HepG2 (cell line): ENCODE measurements at regions not wholly inside any gene's neighbourhood (a gene's known extent, or its start where the extent isn't known, plus 50 kb on each side); places are given as distances from the start of the nearest gene placed in this dataset.

Experiments used
- ATAC-seq: fragments of 200-7000 bp; cut with Tn5 transposase; 3 replicates; pipeline ENCODE4 v1.9.1; 2020; ENCODE audit warnings: mild to moderate bottlenecking, moderate library complexity
- BruUV-seq: library from RNA; stranded (reverse); fragments of 400-500 nt; replicated peaks from 2 replicates; lab custom pipeline; 2021; lab: Mats Ljungman, UMichigan
- CTCF ChIA-PET: fragments of 300-600 bp; formaldehyde crosslinking; extraction: SDS; loops from one replicate; lab custom pipeline; 2021; ENCODE audit warnings: low total read pairs, inconsistent platforms, low intra/inter-chr PET ratio; lab: Yijun Ruan, JAX
- POLR2A ChIA-PET: fragments of 350-600 bp; sonication (Branson Sonifier 250); formaldehyde crosslinking; loops from one replicate; lab custom pipeline; 2020; ENCODE audit warnings: antibody characterized with exemption, inconsistent platforms; lab: Yijun Ruan, JAX
- DNase-seq: peaks from one replicate; pipeline ENCODE4 v3.0.0-alpha.2; 2015; ENCODE audit warnings: low spot score
- FAIRE-seq: peaks from 3 replicates; lab custom pipeline; 2011; peaks lifted over from hg19 to GRCh38; lab: Jason Lieb, UNC
- H2AFZ ChIP-seq: one replicate; pipeline ENCODE4 v1.6.1; 2011; ENCODE audit warnings: low read length, inconsistent platforms
- H3K27ac ChIP-seq: fragments of 300-600 bp; 3 replicates; pipeline ENCODE4 v1.8.0; 2011; ENCODE audit warnings: mixed run types, mild to moderate bottlenecking, mixed read lengths, low read length, inconsistent platforms; ENCODE audit not compliant: insufficient read depth; ENCODE audit errors: extremely low read length
- H3K27me3 ChIP-seq, 2 experiments: fragments of 200-600 bp in 1 of 2; 2 replicates in 1 of 2; 3 replicates in 1 of 2; pipeline versions ENCODE4 v1.6.0 to v1.8.0; 2011; ENCODE audit warnings: low read length in 2 of 2, mild to moderate bottlenecking in 2 of 2, moderate library complexity in 2 of 2, inconsistent platforms in 1 of 2; ENCODE audit not compliant: insufficient read depth in 2 of 2, control insufficient read depth in 1 of 2
- H3K36me3 ChIP-seq, 2 experiments: fragments of 200-600 bp in 1 of 2; replicated peaks in 1 of 2; 2 replicates in 1 of 2; 3 replicates in 1 of 2; pipeline versions ENCODE4 v1.5.1 to v1.8.0; 2011; ENCODE audit warnings: low read length in 2 of 2, inconsistent platforms in 1 of 2; ENCODE audit not compliant: insufficient read depth in 2 of 2, control insufficient read depth in 1 of 2
- H3K4me1 ChIP-seq: 2 replicates; pipeline ENCODE4 v1.5.1; 2012; ENCODE audit warnings: low read length, inconsistent platforms; ENCODE audit not compliant: insufficient read depth
- H3K4me2 ChIP-seq: 2 replicates; pipeline ENCODE4 v1.6.0; 2011; ENCODE audit warnings: low read depth, low read length, inconsistent platforms
- H3K4me3 ChIP-seq, 3 experiments: fragments of 200-600 bp in 1 of 3; sonication (generic), shearing (Covaris generic) in 1 of 3; replicated peaks in 1 of 3; 2 replicates each; pipeline ENCODE4 v1.5.1; 2011 to 2016; ENCODE audit warnings: low read length in 3 of 3, inconsistent platforms in 2 of 3, low read depth in 2 of 3, mild to moderate bottlenecking in 2 of 3, control low read depth in 1 of 3, mixed read lengths in 1 of 3; ENCODE audit not compliant: insufficient read depth in 1 of 3
- H3K79me2 ChIP-seq: one replicate; pipeline ENCODE4 v1.6.1; 2011; ENCODE audit warnings: low read length, inconsistent platforms; ENCODE audit not compliant: insufficient read depth
- H3K9ac ChIP-seq: 2 replicates; pipeline ENCODE4 v1.6.0; 2011; ENCODE audit warnings: mild to moderate bottlenecking, low read depth, low read length, inconsistent platforms; ENCODE audit not compliant: insufficient read depth
- H3K9me3 ChIP-seq: 2 replicates; pipeline ENCODE4 v1.5.1; 2012; ENCODE audit warnings: mild to moderate bottlenecking, low read length
- H4K20me1 ChIP-seq: 2 replicates; pipeline ENCODE4 v1.6.0; 2011; ENCODE audit warnings: inconsistent platforms, mild to moderate bottlenecking, low read length, moderate library complexity; ENCODE audit not compliant: insufficient read depth
- CBX5 ChIP-seq: sonication (generic); formaldehyde crosslinking; IDR thresholded peaks from 2 replicates; pipeline ENCODE4 v1.4.0; 2020; ENCODE audit warnings: missing genetic modification reagents, borderline replicate concordance
- CENPX ChIP-seq: sonication (generic); formaldehyde crosslinking; IDR thresholded peaks from 2 replicates; pipeline ENCODE4 v1.9.0; 2021; ENCODE audit warnings: mild to moderate bottlenecking, missing genetic modification reagents, moderate library complexity
- ETV6 ChIP-seq: sonication (generic); formaldehyde crosslinking; conservative IDR thresholded peaks from 2 replicates; pipeline ENCODE4 v1.4.0; 2020; ENCODE audit warnings: missing genetic modification reagents
- IKZF1 ChIP-seq: fragments of 450-650 bp; IDR thresholded peaks from 2 replicates; pipeline ENCODE4 v1.7.1; 2016
- JUND ChIP-seq: sonication (generic); formaldehyde crosslinking; IDR thresholded peaks from 2 replicates; pipeline ENCODE4 v1.8.0; 2022; ENCODE audit warnings: mild to moderate bottlenecking, missing genetic modification reagents
- KLF6 ChIP-seq: IDR thresholded peaks from 2 replicates; pipeline ENCODE4 v1.8.0; 2016; ENCODE audit warnings: missing biosample characterization, missing genetic modification reagents
- MTA3 ChIP-seq: sonication (generic); formaldehyde crosslinking; IDR thresholded peaks from 2 replicates; pipeline ENCODE4 v1.4.0; 2020; ENCODE audit warnings: missing genetic modification reagents
- POGK ChIP-seq: sonication (generic); formaldehyde crosslinking; conservative IDR thresholded peaks from 2 replicates; pipeline ENCODE4 v1.8.0; 2022; ENCODE audit warnings: mild to moderate bottlenecking, moderate library complexity, missing genetic modification reagents
- SOX13 ChIP-seq, 3 experiments: fragments of 450-650 bp in 1 of 3; sonication (generic) in 1 of 3; formaldehyde crosslinking in 1 of 3; IDR thresholded peaks in 2 of 3; conservative IDR thresholded peaks in 1 of 3; 2 replicates each; pipeline versions ENCODE4 v1.5.0 to v1.6.1; 2016 to 2020; ENCODE audit warnings: antibody characterized with exemption in 1 of 3, mild to moderate bottlenecking in 1 of 3, missing compliant biosample characterization in 1 of 3, missing genetic modification reagents in 1 of 3, moderate library complexity in 1 of 3
- SOX5 ChIP-seq: IDR thresholded peaks from 2 replicates; pipeline ENCODE4 v1.6.1; 2016; ENCODE audit warnings: borderline replicate concordance
- TEAD3 ChIP-seq: optimal IDR thresholded peaks from 2 replicates; pipeline ENCODE3; 2016; ENCODE audit warnings: borderline replicate concordance
- U2AF1 ChIP-seq: fragments of 200-400 bp; formaldehyde crosslinking; optimal IDR thresholded peaks from 2 replicates; pipeline ENCODE3; 2017; ENCODE audit warnings: mild to moderate bottlenecking, low read depth, low read length
- XBP1 ChIP-seq: sonication (generic); formaldehyde crosslinking; IDR thresholded peaks from 2 replicates; pipeline ENCODE4 v1.5.0; 2020; ENCODE audit warnings: missing genetic modification reagents
- ZC3H13 ChIP-seq: sonication (generic); formaldehyde crosslinking; IDR thresholded peaks from 2 replicates; pipeline ENCODE4 v1.8.1; 2023; ENCODE audit warnings: mild to moderate bottlenecking, missing genetic modification reagents, moderate library complexity
- ZNF431 ChIP-seq: sonication (generic); formaldehyde crosslinking; IDR thresholded peaks from 2 replicates; pipeline ENCODE4 v1.9.0; 2022; ENCODE audit warnings: missing genetic modification reagents, low read depth, mild to moderate bottlenecking, borderline replicate concordance
- ZNF512 ChIP-seq: sonication (generic); formaldehyde crosslinking; IDR thresholded peaks from 2 replicates; pipeline ENCODE4 v1.4.0; 2020; ENCODE audit warnings: mild to moderate bottlenecking, missing genetic modification reagents
- ZNF552 ChIP-seq: sonication (generic); formaldehyde crosslinking; IDR thresholded peaks from 2 replicates; pipeline ENCODE4 v1.9.0; 2022; ENCODE audit warnings: missing genetic modification reagents, mild to moderate bottlenecking, borderline replicate concordance
- ZNF704 ChIP-seq: sonication (generic); formaldehyde crosslinking; IDR thresholded peaks from 2 replicates; pipeline ENCODE4 v1.8.1; 2023; ENCODE audit warnings: mild to moderate bottlenecking, inconsistent platforms, moderate library complexity, missing genetic modification reagents, borderline replicate concordance
- WGBS: methylation state at CpG from one replicate; pipeline ENCODE4 v1.1.6; 2017; ENCODE audit warnings: low lambda C conversion rate; 5-methylcytosine and 5-hydroxymethylcytosine counted together
- in situ Hi-C: cut with HindIII; loops from 2 replicates; pipeline ENCODE4 v1.10.0; 2017; ENCODE audit warnings: low pct_unique_long_range_greater_than_20kb; ENCODE audit not compliant: extremely low pct_ligation_motif_present
- intact Hi-C: fragments of 100-400 bp; cut with micrococcal nuclease; formaldehyde crosslinking; loops from one replicate; pipeline ENCODE4 v1.10.0; 2022; ENCODE audit not compliant: unreplicated experiment

- ATAC-seq (no peak), FAIRE-seq (no peak), DNase-seq (no peak)
- Histone ChIP-seq H3K4me3 (no peak overlapping the region), H3K9ac (no peak overlapping the region), H3K4me1 (no peaks in the 10 kb centered on the region), H3K27me3 (no peaks in the 10 kb centered on the region), H3K9me3 (peaks cover 9% of the 10 kb centered on the region; the same call in 1 of the 2 replicates), H3K79me2 (no peaks in the 10 kb centered on the region), H3K36me3 (no peaks in the 10 kb centered on the region), H4K20me1 (no peaks in the 10 kb centered on the region), H3K27ac (no peak overlapping the region), H2AFZ (no peak overlapping the region), H3K4me2 (no peak overlapping the region)
- no TSS peak for BruUV-seq
- ChIA-PET CTCF (no interaction called here), POLR2A (no interaction called here)
- in situ Hi-C loops (no loop called here), intact Hi-C loops (no loop called here)
- 0% methylated on average over 2 of the region's 2 CpGs for WGBS
- no peak for TF ChIP-seq JUND
- TF ChIP-seq SOX13 (IDR thresholded peaks at IDR 0.05) = no peak
- no peak for TF ChIP-seq SOX13 (CRISPR knock-in tag; conservative IDR thresholded peaks at IDR 0.05 in 1 of 2, IDR thresholded peaks at IDR 0.05 in 1 of 2)
- TF ChIP-seq ZC3H13 (CRISPR knock-in tag) = no peak
- no peak for TF ChIP-seq MTA3 (CRISPR knock-in tag)
- no peak for TF ChIP-seq SOX5 (CRISPR knock-in tag)
- no peak for TF ChIP-seq ZNF552 (CRISPR knock-in tag)
- no peak for TF ChIP-seq ZNF512
- no peak for TF ChIP-seq XBP1 (CRISPR knock-in tag)
- no peak for TF ChIP-seq ZNF431 (CRISPR knock-in tag)
- no peak for TF ChIP-seq IKZF1
- TF ChIP-seq KLF6 (CRISPR knock-in tag) = no peak
- no peak for TF ChIP-seq ZNF704 (CRISPR knock-in tag)
- no peak for TF ChIP-seq ETV6 (CRISPR knock-in tag)
- TF ChIP-seq U2AF1 = no peak
- no peak for TF ChIP-seq CBX5 (CRISPR knock-in tag)
- no peak for TF ChIP-seq TEAD3
- no peak for TF ChIP-seq CENPX
- TF ChIP-seq POGK (CRISPR knock-in tag) = no peak
Measured at GRCh38 chr5:98365126-98365525, 408.3 kb upstream of the RGMB start.
